ENCODE measurements at regions not wholly inside any gene's neighbourhood (a gene's known extent, or its start where the extent isn't known, plus 50 kb on each side); places are given as distances from the start of the nearest gene placed in this dataset.

- DNase-seq (ENCODE audit: low spot score): no peak
Measured at GRCh38 chr22:27224485-27225374, 567.3 kb downstream of the MIAT start.

DNA sequence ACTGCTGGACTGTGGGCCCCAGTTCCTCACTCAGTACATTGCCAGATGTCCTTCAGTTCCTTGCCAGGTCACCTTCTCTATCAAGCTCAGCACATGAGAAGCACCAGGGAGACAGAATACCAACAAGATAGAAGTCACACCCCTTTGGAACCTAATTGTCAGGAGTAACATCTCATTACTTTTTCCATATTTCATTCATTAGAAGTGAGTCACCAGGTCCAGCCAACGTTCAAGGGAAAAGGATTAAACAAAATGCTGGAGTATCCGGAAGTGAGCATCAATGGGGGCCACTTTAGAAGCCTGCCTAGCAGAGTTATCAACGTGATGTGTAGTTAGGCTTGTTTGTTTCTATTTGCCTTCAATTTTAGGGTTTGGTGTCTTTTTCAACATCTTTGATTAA lies 569.3 kb downstream of the MIAT start:
- DNase-seq (ENCODE audit: low spot score): no peak

DNA sequence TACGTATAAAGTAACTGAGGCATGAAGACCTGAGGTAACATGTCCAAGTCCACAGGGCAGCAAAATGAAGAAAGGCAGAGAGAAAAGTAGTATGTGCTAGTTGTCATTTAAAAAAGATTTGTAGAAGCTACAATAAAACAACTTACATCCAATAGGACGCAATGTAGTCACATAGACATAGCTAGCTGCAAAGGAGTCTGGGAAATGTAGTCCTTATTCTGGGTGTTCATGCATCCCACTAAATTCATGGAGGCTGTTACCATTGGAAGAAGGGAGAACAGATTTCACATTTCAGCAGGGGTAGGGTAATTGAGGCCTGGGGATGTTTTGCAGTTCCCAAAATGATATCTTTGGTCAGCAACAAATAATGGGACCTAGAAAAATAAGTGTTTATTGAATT lies 571.4 kb downstream of the MIAT start:
- no peak for DNase-seq (ENCODE audit: low spot score)

DNA sequence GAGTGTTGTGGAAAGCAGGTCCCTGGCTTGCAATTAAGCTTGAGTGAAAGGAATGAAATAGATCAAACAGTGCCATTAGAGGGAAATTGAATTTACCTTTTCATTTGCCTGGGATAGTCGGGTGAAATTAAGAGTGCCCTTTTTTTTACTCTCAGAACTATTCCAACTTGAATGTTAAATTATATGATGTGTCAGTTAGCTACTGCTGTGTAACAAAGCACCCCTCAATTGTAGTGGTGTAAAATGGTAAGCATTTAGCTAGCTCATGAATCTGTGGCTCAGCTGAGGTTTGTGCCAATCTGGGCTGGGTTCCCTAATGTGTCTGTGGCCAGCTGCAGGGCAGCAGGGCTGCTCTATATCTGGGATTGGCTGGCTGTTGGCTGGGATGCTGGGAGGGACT lies 571.4 kb downstream of the MN1 start:
- DNase-seq (ENCODE audit: low spot score): no peak

- no peak for DNase-seq (ENCODE audit: low spot score)
Measured at GRCh38 chr22:27231266-27231665, 570.3 kb downstream of the MN1 start.

DNA sequence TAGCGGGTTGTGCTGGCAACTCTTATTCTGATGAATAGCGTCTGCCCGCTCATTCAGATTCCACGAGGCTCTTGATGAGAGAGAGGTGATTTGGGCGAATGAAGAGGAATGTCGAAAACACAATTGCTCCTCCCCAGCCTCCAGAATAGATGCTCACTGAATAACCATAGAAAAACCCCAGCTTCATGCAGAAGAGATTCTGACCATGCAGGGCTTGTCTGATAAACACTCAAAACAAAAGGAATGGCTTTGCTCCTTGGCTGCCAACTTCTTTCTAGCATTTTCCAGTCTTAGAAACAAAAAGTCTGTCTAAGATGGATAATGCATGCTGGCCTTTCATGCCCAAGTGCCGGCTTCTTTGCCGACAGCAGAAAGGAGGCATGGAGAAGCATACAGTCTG lies 569.5 kb downstream of the MN1 start:
- DNase-seq (ENCODE audit: low spot score): no peak

DNA sequence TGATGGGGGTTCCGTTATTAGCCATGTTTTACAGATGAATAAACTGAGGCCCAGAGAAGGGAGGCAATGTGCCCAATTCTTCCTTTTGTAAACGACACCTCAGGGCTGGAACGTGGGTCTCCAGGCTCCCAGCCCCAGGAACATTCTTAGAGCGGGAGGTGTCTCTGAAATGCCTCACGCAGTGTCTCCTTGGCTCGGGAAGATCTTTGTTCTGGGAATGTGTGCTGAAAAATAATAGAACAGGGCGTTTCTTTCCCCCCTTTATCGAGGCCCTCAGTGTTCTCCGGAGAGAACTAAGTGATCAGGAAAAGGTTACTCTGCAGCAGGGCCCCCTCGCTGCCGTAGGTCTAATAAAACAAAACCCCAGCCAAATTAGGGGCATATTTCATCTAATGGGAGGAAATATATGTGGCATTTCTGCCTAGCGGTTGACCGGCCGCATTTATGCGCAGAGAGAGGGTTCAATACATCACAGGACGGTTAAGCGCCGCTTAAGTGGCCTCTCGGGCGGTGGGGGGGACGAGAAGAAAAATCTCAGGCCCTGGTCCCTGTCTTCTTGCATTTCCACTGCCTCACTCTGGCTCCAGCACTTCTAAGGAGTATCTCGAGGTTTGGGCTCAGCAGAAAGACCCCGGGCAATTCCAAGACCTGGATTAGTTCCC lies 564.3 kb downstream of the MN1 start:
- DNase-seq (ENCODE audit: low spot score): no peak

DNA sequence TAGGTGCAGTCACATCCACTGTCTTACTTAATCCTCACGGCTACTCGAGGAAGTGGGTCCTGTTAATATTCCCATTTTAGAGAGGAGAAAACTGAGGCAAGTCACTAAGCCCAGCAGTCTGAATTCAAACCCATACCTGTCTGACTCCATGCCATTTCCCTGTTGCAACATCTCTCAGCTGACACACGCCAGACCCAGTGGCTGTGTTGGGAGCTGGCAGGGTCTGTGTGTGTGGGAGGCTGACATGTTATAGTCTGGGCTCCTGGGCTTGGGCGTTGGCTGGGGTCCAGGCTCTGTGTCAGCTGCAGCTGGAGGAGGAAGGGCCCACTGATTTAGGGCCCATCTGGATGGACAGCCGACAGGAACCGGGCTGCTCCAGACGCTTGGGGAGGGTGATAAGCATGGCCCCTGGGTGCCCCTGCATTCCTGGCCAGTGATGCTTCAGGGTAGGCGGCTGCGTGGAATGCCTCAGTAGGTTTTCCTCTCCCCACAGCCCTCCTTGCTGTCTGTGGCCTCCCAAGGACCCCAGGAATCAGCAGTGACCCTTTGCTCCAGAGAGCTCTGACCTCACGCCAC lies 562.5 kb downstream of the MN1 start:
- no peak for DNase-seq (ENCODE audit: low spot score)

- no peak for DNase-seq (ENCODE audit: low spot score)
Measured at GRCh38 chr22:27239520-27239919, 562.0 kb downstream of the MN1 start.

DNA sequence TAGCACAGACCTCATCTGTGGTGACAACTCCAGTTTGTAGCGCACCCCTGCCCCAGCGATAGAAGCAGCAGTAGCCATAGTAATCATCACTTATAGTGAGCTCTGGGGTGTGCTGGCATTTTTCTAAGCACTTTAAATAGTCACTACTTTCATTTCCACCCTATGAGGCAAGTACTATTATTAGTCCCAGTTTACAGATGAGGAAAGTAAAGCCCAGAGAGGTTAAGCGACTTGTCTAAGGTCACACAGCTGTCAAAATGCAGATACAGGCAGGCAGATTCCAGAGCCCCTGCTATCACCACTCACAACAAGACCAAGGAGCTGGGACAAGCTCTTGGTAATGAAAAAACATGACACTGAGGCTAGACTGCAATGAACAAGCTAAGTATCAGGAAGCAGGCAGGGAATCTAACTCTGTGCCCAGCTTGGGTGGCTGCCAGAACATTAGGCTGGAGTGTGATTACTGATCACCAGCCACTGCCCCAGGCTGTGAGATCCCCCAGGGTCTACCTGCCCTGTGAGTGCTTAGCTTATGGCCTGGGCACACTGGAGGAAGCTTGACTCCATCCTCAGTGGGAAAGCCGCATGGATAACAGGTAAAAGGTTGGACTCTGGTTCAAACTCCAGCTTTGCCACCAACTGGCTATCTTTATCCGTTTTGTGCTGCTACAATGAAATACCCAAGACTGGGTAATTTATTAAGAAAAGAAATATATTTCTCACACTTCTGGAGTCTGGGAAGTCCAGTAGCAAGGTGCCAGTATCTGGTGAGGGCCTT lies 561.1 kb downstream of the MN1 start:
- DNase-seq (ENCODE audit: low spot score): no peak

GRCh38 chr22:27241430-27242321 lies 559.9 kb downstream of the MN1 start:
- no peak for DNase-seq (ENCODE audit: low spot score)

GRCh38 chr22:27242474-27242873 lies 559.1 kb downstream of the MN1 start:
- no peak for DNase-seq (ENCODE audit: low spot score)

DNA sequence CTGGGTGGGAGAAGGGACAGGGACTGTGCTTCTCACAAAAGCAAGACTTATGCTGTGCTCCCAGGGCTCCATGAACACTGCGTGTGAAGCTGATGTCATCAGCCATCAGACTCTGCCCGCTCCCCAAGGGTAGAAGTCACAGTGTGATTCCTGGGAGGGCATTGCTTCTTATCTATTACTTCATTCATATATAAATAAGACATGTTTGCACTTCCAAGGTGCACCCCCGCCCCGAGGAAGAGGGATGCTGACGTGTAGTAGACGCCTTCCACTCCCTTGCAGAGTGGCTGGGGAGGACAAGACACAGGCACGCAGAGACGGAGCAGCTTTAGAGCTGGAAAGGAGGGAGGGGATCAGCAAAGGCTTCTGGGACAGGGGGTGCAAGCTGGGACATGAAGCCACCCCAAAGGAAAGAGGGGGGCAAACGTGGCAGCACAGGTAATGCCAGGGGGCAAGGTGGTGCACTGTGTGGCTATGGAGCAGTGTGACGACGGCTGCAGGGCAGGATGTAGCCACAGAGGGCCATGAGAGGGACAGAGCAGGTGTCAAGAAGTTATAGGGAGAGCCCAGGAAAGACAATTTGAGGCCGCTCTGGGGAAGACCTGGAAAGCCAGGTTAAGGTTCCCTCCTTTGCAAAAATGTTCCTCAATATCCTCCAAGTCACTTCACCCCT lies 558.5 kb downstream of the MN1 start:
- DNase-seq (ENCODE audit: low spot score): no peak

DNA sequence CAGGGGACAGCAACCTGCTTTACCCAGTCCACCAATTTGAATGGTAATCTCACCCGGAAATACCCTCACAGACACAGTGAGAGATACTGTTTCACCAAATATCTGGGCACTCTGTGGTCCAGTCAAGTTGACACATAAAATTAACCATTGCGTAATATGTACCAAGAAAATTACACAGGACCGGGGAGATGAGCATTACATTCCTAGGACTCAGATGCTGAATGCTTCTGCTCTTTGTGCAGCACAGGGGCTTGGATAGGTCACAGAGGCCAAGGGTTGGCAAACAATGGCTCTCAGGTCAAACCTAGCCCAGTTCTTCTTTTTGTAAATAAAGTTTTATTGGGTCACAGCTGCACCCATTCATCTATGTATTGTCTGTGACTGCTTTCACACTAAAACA lies 557.2 kb downstream of the MN1 start:
- no peak for DNase-seq (ENCODE audit: low spot score)

GRCh38 chr22:27245056-27245455 lies 556.5 kb downstream of the MN1 start:
- no peak for DNase-seq (ENCODE audit: low spot score)

- DNase-seq (ENCODE audit: low spot score): no peak
Measured at GRCh38 chr22:27246558-27246957, 555.0 kb downstream of the MN1 start.

- no peak for DNase-seq (ENCODE audit: low spot score)
Measured at GRCh38 chr22:27247701-27248434, 553.7 kb downstream of the MN1 start.

DNA sequence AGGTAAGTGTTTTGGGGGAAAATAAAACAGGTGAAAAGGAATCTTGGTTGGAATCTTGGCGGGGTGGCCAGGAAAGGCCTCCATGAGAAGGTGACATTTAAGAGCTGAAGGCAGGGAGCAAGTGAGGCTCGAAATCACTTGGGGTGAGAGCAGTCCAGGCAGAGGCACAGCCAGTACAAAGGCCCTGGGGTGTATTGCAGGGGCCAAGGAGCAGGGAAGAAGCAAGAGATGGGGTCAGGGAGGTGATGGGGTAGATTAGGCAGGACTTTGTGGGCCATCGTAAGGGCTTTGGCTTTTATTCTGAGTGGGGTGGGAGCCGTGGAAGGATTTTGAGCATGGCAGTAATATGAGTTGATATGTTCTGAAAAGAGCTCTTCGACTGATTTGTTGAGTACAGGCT lies 551.1 kb downstream of the MN1 start:
- DNase-seq (ENCODE audit: low spot score): no peak

DNA sequence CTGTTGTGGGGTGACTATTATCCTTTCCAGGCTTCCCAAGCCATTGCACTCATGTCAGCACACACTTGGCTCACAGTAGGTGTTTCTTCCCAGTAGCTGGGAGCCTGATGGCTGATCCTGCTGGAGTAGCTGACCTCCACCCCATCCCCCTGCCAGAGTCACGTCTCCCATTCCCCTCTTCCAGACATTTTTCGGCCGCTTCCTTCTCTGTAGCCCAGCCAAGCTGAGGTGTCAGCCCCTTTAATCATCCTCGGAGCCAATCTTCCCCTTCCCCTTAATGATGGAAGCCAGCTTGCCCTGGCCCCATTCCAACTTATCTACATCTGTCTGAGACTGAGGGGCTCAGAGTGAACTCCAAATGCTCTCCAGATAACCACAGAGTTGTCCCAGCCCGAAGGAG lies 550.7 kb downstream of the MN1 start:
- no peak for DNase-seq (ENCODE audit: low spot score)

GRCh38 chr22:27251563-27251962 lies 550.0 kb downstream of the MN1 start:
- DNase-seq (ENCODE audit: low spot score): no peak
